Adrenal gland (tissue), 5 donors: ENCODE measurements at regions not wholly inside any gene's neighbourhood (a gene's known extent, or its start where the extent isn't known, plus 50 kb on each side); places are given as distances from the start of the nearest gene placed in this dataset.

Source experiments
- POLR2A ChIP-seq, 2 donors: fragments of 450-650 bp; IDR thresholded peaks; one replicate each; pipeline ENCODE4 v1.6.1; 2017; ENCODE audit warnings: antibody characterized with exemption in 2 of 2, mild to moderate bottlenecking in 2 of 2, moderate library complexity in 1 of 2
- TF ChIP-seq, protein P1 (sequence below), 6 experiments: fragments of 450-650 bp in 4 of 6; fragments of 200-600 bp in 2 of 6; sonication (generic) in 1 of 6; IDR thresholded peaks; 1 replicate in 5 of 6; 2 replicates in 1 of 6; pipeline versions ENCODE4 v1.5.1 to v1.8.0; 2016 to 2021; ENCODE audit warnings: antibody characterized with exemption in 6 of 6, mild to moderate bottlenecking in 2 of 6, moderate library complexity in 1 of 6
- donor health status: DM: no; HTN: no; CAD: no.

- TF ChIP-seq POLR2A (IDR thresholded peaks at IDR 0.05) = no peak
- TF ChIP-seq, protein P1, sequence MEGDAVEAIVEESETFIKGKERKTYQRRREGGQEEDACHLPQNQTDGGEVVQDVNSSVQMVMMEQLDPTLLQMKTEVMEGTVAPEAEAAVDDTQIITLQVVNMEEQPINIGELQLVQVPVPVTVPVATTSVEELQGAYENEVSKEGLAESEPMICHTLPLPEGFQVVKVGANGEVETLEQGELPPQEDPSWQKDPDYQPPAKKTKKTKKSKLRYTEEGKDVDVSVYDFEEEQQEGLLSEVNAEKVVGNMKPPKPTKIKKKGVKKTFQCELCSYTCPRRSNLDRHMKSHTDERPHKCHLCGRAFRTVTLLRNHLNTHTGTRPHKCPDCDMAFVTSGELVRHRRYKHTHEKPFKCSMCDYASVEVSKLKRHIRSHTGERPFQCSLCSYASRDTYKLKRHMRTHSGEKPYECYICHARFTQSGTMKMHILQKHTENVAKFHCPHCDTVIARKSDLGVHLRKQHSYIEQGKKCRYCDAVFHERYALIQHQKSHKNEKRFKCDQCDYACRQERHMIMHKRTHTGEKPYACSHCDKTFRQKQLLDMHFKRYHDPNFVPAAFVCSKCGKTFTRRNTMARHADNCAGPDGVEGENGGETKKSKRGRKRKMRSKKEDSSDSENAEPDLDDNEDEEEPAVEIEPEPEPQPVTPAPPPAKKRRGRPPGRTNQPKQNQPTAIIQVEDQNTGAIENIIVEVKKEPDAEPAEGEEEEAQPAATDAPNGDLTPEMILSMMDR (IDR thresholded peaks at IDR 0.05) = no peak
Measured at GRCh38 chr9:25752398-25752797, 74.2 kb upstream of the TUSC1 start.
